ENCODE measurements at regions not wholly inside any gene's neighbourhood (a gene's known extent, or its start where the extent isn't known, plus 50 kb on each side); places are given as distances from the start of the nearest gene placed in this dataset.

DNA sequence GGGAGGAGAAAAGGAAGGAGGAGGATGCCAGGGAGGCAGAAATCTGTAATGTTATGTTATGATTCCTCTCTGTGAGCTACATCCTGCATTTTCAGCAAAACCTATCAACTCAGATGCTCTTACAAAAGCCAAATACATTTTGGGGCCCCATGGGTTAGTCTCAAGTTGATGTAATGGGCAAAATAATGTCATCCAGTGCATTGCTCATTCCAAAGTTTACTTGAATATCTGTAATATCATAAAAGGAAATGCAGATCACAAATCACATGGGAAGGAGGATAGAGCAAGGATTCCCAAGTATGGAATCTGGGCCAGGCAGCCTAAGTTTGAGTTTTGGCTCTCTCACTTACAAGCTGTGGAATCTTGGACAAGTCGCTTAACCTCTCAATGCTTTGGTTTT is 74.9 kb upstream of the SOD3 start:
- DNase-seq = no peak

DNA sequence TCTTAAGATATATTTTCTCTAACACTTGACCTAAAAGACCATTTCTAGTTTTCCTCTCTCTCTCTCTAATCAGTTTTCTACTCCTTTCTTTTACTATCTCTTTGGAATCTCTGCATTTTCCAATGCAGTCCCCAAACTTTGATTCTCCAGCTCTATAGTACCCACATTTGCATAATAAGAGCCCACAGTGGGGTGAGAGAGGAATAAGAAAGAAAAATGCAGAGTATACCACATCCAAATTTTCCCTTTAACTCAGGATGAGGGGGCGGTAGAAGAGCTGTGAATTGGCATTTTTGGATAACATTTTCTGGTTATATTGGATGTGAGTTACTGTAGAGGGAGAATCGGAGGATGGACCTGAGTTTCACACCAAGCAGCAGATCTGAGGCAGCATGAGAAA is 74.4 kb upstream of the SOD3 start:
- DNase-seq = no peak

DNA sequence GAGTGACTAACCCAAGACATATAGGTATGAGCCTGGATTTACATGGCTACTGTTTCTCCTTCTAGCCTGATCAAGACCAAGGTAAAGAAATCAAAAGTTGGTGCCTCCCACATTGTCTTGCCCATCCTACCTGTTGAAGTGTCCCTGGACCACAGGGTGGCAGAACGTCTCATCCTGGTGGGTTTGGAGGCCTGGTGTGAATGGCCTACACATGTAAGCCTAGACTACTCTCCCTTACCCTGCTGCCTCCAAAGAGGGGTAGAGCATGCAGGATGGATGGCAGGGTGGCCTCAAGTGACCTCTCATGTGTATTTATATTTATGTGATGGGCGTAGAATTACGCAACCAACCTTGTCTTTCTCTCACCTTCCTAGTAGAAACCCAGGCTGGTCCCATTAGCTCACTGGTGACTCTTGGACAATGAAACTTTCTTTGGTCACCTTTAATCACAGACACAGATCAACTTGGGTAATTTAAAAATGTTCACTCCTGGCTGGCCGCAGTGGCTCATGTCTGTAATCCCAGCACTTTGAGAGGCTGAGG is 73.3 kb upstream of the SOD3 start:
- no peak for DNase-seq

DNA sequence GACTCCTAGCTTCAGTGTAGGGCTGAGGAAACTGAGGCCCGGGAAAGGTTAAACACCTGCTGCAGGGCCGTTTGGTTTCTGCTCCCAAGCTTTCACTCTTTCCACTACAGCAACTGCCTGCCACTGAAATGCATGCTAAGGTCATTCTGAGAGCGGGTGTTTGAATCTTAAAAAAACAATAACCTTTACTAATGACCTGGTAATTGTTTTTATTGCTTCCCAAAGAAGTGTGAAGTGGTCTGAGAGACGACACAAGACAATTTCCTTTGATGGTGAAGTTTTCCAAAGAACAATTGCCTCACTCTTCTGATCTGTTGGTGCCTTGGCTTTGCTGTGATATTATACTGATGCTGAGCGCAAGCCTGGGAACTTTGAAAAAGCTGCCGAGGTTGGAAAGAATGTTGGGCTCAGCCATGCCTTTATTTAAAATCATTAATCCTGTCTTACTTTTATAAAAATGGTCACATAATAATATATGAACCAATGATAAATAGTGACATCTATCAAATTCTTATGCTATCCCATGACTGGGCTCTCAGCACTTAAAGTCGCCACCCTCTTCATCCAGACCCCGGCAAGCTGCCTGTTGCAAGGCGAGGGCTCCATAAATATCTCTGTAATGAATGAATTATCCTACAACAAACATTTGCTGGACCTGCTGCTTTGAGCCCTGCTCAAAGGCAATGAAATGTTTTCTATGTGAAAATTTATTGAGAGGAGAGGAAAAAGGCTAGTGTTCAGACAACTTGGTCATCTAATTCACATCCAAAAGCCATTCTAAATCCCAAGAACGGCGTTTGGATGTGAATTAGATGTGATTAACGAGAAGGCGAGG is 67.8 kb upstream of the SOD3 start:
- no peak for DNase-seq

DNA sequence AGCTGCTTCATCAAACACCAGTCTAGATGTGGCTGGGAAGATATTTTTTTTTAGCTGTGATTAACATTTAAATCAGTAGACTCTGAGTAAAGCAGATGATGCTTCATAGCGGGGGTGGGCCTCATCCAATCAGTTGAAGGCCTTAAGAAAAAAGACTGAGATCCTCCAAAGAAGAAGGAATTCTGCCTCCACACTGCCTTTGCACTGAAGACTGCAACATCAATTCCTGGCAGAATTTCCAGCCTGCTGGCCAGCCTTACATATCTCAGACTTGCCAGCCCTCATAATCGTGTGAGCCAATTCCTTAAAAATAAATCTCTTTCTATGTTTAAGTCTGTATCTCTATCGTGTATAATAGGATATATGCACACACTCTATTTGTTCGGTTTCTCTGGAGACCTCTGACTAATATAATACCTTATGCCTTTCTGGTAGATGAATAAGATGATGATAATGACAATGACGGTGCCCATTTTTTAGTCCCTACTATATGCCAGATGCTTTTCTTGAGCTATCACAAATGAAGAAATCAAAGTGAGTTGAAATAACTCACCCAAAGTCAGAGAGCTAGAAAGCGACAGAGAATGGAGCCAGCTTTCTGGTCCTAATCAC is 66.1 kb upstream of the SOD3 start:
- no peak for DNase-seq

DNA sequence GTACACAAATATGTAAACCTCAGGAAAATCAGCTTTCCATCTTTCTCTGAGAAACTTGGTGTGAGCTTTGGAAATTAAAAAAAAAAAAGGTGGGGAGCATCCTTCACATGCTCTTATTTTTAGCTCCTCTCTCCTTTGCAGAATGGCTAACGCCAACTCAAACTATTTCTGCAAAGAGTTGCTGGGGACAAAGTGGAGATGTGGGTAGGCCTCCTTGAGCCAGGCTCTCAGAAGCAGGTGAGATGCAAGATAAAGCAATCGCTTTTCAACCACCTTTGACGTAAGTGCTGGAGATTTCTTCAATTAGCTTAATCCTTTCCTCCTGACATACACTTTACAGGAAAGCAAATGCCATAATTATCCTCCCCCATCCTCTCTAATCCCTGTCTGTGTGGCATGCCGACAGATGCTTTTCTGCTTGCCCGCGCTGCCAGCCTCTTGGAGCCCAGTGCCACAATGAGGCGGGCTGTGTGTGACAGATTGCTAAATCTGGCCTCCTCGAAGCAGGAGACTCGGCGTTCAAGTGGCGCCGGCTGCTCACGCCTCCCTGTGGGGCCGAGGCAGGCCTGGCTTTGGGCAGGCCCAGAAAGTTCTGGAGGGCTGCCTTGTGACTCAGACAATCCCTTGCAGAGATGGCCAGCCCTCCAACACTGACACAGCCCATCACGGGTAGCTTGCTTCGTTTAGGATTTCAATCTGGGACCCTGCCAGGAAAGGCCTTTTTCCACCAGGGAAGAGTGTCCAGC is 64.9 kb upstream of the SOD3 start:
- DNase-seq = no peak

DNA sequence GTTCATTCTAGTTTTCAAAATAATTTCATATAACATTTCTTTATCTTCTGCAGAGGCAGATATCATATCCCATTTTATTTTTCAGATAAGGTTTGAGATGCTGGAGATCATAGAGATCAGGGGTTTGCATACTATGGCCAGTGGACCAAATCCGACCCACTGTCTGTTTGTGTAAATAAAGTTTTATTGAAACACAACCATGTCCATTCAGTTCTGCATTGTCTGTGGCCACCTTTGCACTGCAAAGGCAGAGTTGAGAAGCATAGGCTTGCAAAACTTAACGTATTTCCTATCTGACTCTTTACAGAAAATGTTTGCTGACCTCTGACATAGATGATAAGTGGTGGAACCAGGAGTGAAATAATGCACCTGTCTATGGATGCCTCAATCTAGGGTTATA is 63.9 kb upstream of the SOD3 start:
- DNase-seq = no peak

DNA sequence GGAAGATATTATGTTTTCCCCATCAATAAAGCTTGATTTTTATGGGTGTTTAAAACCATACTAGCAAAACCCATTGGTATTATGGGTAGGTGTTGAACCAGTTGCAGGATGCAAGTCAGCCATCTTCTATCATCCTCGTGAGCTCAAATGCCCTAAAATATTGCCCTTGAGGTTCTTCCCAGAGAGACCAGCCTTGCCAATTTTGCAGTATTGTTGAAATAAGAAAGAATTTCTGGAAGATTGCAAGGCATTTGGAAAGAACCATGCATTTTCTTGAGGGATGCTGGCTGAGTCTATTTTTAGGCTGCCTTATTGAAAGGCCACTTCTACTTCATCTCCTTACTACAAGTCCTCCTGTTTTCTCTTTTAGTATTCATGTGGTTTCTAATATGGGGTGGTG is 60.9 kb upstream of the SOD3 start:
- DNase-seq = no peak

DNA sequence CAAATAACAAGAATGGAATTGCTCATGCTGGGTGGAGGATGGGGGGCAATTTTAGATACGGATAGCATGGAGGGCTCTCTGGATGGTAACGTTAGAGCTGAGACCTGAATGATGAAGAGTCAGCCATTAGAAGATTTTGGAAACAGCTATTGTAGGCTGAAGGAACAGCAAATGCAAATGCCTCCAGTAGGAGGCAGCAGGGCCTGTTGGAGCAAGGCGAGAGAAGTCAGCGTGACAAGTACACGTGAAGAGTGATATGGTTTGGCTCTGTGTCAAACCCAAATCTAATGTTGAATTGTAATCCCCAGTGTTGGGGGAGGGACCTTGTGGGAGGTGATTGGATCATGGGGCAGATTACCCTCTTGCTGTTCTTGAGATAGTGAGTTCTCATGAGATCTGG is 59.3 kb upstream of the SOD3 start:
- no peak for DNase-seq

DNA sequence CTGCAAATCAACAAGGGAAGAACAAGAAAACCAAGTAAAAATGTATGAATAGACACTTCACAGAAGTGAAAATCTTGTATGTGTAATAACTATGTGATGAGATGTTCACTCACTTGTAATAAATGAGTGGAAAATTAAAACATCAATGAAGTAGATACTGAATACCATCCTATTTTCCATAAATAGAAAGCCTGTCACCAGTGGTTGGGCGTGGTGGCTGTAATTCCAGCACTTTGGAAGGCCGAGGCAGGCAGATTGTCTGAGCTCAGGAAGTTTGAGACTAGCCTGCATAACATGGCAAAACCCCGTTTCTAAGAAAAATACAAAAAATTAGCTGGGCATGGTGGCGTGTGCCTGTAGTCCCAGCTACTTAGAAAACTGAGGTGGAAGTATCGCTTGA is 53.5 kb upstream of the SOD3 start:
- no peak for DNase-seq

DNA sequence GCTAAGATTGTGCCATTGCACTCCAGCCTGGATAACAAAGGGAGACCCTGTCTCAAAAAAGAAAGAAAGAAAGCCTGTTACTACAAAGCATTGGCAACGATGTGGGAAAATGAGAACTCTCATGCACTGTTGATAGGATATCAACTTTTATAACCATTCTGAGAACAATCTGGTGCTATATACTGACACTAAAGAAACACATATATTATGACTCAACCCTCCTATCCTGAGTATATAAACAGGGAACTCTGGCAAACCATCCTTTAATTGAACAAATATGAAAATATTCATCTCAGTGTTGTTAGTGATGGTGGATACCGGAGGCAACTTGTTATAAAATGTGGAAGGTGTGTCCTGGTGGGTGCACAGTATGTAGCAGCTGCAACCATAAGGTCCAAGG is 53.0 kb upstream of the SOD3 start:
- DNase-seq = no peak

DNA sequence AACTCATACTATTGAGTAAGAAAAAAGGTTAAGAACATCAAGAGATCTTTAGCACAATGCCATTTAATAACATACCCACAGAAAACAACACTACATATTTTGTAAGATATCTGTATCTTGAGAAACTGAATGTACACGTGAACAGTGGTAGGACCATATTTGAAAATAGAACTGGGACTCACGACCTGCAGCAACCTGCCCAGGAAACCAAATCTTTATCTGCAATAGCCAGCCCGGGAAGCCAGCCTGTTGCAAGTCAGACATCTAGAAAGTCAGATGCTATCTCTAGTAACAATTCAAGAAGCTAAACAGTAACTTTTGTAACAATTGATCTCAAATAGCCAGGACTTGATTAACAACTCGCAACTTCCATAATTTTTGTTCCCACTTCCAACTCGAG is 52.6 kb upstream of the SOD3 start:
- no peak for DNase-seq

DNA sequence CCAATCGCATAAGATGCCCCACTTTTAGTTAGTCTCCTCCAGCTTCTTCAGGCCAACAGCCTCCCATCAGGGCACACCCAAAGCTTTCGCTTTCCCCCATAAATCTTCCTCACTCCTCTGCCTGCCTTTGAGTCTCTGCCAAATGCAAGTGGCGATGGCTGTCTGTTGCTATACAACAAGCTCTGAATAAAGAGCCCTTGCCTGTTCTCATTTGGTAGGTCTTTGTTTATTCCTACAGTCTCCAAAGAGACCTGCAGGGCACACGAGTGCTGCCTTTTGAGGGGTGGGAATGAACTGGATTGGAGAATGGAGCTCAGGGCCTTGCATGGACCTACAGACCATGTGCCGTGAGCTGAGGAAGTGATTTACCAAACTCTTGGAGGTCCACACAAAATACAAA is 52.2 kb upstream of the SOD3 start:
- DNase-seq = no peak

DNA sequence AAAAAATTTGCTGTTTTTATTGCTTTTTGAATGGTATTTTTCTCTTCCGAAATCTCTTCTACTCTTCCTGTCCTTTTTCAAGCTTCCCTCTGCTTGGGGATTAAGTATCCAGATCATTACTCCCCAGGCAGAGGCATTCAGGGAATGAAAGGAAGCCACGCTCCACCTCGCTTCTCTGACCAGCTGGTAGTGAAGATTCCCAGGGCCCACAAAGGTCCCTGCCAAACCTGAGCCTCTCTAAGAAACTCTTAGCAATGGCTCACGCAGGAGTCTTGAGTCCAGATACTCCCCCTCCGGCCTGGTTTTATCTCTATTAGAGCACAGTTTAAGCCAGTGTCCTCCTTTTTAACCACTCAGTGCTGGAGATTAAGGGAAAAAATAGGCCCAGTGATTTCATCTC is 51.4 kb upstream of the SOD3 start:
- no peak for DNase-seq

DNA sequence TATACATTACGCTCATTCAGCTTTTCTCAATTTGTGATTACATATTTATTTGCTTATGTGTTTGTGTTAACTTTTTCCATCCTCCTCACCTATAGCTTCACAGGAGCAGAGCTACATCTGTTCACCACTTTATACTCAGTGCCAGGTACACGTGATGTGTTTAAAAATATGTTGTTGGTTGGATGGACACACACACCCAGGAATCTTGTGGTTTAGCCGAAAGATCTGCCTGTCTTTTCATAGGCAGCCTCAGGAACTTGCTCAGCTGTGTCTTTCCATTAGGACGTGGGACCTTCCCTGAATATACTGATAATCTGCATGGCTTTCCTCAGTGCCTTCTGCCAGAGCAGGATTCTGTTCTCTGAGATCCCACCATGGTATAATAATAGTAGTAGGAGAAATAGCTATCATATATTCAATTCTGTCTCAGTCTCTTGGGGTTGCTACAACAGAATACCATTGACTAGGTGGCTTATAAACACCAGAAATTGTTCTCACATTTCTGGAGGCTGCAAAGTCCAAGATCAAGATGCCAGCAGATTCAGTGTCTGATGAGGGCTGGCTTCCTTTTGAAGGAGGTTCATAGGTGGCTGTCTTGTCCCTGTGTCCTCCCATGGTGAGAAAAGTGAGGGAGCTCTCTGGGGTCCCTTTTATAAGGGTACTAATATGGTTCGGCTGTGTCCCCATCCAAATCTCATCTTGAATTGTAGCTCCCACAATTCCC is 50.0 kb upstream of the SOD3 start:
- no peak for DNase-seq
